Cardiac muscle cell (in vitro differentiated cells and primary cell): ENCODE measurements at regions not wholly inside any gene's neighbourhood (a gene's known extent, or its start where the extent isn't known, plus 50 kb on each side); places are given as distances from the start of the nearest gene placed in this dataset.

Experiments used
- DNase-seq, 2 donors: peaks; one replicate each; pipeline versions ENCODE4 v3.0.0 to v3.0.0-alpha.2; 2010 to 2017; ENCODE audit warnings: low read depth in 1 of 2, low spot score in 1 of 2
- H3K27ac ChIP-seq: fragments of 200-600 bp; sonication (generic); 2 replicates; pipeline ENCODE4 v1.5.1; 2016
- H3K27me3 ChIP-seq: fragments of 200-600 bp; sonication (generic); 2 replicates; pipeline ENCODE4 v1.6.0; 2016; ENCODE audit warnings: control low read depth
- H3K36me3 ChIP-seq: fragments of 200-600 bp; sonication (generic); 2 replicates; pipeline ENCODE4 v1.5.1; 2016; ENCODE audit warnings: control low read depth
- H3K4me1 ChIP-seq: fragments of 200-600 bp; sonication (generic); 2 replicates; pipeline ENCODE4 v1.8.1; 2017; ENCODE audit warnings: low read depth, mild to moderate bottlenecking, mixed run types
- H3K4me3 ChIP-seq: fragments of 200-600 bp; sonication (generic); 2 replicates; pipeline ENCODE4 v1.5.1; 2016; ENCODE audit warnings: mild to moderate bottlenecking
- H3K9me3 ChIP-seq: fragments of 200-600 bp; sonication (generic); 2 replicates; pipeline ENCODE4 v1.5.1; 2017; ENCODE audit warnings: low read depth, mild to moderate bottlenecking, control low read depth
- TF ChIP-seq, protein P1 (sequence below): IDR thresholded peaks from 2 replicates; pipeline ENCODE4 v1.5.1; 2012; ENCODE audit warnings: low read depth, mild to moderate bottlenecking, low read length

DNA sequence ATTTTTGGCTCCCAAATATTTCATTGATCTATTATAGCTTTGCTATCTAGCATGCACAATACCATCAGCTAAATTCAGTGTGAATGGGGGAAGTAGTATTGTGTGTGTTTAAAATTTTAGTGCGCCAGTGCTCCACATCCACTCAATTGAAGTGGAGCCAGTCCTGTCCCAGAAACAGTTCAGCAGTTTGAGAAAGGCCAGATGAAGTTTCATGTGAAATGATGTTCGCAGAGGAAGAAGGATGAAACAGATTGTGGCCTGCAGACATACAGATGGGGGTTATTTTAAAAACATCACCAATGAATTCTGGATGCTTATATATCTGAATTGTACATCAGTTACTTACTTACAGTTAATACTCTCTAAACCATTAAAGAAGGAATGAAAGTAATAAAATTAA lies 129.4 kb downstream of the SPRY2 start:
- Histone ChIP-seq H3K4me1 (no peaks in the 10 kb centered on the region), H3K36me3 (no peaks in the 10 kb centered on the region), H3K27ac (no peak overlapping the region), H3K9me3 (no peaks in the 10 kb centered on the region), H3K4me3 (no peak overlapping the region), H3K27me3 (no peaks in the 10 kb centered on the region)
- TF ChIP-seq, protein P1, sequence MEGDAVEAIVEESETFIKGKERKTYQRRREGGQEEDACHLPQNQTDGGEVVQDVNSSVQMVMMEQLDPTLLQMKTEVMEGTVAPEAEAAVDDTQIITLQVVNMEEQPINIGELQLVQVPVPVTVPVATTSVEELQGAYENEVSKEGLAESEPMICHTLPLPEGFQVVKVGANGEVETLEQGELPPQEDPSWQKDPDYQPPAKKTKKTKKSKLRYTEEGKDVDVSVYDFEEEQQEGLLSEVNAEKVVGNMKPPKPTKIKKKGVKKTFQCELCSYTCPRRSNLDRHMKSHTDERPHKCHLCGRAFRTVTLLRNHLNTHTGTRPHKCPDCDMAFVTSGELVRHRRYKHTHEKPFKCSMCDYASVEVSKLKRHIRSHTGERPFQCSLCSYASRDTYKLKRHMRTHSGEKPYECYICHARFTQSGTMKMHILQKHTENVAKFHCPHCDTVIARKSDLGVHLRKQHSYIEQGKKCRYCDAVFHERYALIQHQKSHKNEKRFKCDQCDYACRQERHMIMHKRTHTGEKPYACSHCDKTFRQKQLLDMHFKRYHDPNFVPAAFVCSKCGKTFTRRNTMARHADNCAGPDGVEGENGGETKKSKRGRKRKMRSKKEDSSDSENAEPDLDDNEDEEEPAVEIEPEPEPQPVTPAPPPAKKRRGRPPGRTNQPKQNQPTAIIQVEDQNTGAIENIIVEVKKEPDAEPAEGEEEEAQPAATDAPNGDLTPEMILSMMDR, result no peak
- no peak for DNase-seq

DNA sequence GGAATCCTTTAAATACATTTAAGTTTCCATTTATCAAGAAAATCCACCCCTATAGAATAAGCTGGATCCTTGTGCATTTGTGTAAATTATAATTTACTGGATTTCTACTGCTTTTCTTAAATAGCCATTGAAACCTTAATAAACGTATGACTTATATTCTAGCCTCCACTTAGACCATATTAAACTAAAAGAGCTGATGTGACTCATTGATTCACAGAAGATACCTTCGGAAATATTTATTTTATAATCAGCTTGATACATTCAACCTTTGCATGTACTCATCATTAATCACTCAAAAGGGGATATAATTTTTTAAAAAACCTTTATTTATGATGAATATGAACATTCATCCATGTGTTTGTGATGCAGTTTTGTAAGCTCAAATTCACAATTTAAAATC lies 136.3 kb downstream of the SPRY2 start:
- Histone ChIP-seq H3K27ac (no peak overlapping the region), H3K36me3 (no peaks in the 10 kb centered on the region), H3K27me3 (no peaks in the 10 kb centered on the region), H3K4me3 (no peak overlapping the region), H3K9me3 (no peaks in the 10 kb centered on the region), H3K4me1 (peaks cover under 1% of the 10 kb centered on the region)
- no peak for DNase-seq
- TF ChIP-seq, protein P1, result no peak

DNA sequence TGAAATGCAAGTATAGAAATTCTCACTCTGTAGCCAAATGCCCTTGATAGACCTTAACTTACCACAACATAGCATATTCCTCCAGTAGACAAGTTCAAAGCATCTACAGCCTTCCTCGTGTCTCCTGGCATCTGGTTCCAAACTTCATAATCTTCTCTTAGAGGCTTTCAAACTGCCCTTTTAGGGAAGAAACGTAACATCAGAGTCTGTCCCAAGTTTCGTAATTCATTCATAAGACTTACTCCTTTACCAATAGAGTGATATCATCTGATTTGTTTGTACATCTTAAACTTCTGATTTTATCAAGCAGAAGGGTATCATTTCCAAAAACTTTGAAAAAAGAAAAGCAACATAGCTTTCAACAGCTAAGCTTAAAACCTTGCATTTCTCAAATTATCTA lies 137.4 kb downstream of the SPRY2 start:
- Histone ChIP-seq H3K27me3 (no peaks in the 10 kb centered on the region), H3K27ac (no peak overlapping the region), H3K36me3 (no peaks in the 10 kb centered on the region), H3K4me3 (no peak overlapping the region), H3K9me3 (no peaks in the 10 kb centered on the region), H3K4me1 (peaks cover 4% of the 10 kb centered on the region)
- TF ChIP-seq, protein P1, result no peak
- no peak for DNase-seq

DNA sequence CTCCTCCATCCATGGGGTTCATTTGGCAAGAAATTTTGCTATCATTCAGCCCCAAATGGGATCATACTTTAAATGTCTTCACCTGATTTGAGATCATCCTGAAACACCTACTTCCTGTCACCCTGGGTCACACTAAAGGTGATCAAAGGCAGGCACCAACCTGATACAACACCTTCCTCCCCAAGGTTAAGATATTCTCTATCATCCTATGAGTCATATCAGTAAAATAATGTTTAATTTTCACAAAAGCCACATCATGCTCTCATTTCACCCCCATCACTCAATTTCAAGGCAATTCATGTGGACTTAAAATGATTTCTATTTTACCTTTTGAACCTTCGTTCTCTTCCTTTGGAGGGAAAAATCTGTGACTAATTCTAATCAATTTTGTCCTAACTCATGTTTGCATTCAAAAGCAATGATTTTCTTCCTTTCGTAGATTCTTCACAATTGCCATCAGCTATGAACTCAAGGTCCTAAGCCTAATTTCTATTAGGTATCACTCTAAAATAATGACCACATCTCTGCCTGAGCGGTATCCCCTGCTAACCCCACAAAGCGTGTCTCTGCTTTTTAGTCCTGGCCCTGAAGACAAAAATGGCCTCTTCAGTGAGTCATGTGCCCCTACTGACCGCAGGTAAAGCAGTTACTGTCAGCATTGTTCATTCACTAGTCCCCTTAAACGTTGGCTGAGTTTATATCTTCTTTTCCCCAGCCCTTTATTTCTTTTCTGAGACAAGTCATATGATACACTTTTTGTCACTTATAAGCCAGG lies 139.0 kb downstream of the SPRY2 start:
- Histone ChIP-seq H3K36me3 (no peaks in the 10 kb centered on the region), H3K4me1 (peaks cover 4% of the 10 kb centered on the region), H3K27me3 (no peaks in the 10 kb centered on the region), H3K4me3 (no peak overlapping the region), H3K9me3 (no peaks in the 10 kb centered on the region), H3K27ac (no peak overlapping the region)
- TF ChIP-seq, protein P1, result no peak
- no peak for DNase-seq

DNA sequence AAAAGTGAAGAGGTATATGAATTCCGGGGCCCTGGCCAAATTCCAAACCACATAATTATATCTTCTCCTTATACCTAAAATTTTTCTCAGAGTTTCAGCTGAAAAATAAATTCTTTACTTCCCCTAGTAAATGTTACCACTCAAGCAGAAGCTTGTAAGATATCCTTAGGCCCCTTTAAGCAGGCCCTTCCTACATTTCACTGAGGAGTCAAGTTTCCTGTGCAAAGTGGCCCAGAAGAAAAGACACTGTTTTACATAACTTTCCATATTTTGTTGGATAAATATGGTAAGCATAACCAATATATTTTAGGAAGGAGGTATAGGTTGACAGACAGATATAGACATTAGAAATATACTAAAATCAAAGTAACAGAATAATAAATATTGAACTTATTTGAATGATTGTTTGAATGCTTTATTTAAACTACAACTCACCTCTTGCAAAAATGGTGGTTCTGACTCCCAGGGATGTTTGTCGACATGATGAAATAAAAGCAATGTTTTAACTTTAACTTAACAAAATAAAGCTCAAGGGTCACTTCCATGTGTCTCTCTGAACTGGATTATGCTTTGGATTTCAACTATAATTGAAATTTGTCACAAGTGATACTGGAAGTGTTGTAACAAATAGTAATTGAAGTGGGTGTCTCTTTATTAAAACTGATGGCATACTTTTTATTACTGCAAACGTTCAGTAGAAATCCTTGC lies 141.2 kb downstream of the SPRY2 start:
- Histone ChIP-seq H3K27me3 (no peaks in the 10 kb centered on the region), H3K4me1 (peaks cover 4% of the 10 kb centered on the region), H3K36me3 (no peaks in the 10 kb centered on the region), H3K27ac (no peak overlapping the region), H3K4me3 (no peak overlapping the region), H3K9me3 (no peaks in the 10 kb centered on the region)
- TF ChIP-seq, protein P1, result no peak
- no peak for DNase-seq
